ENCODE measurements at regions not wholly inside any gene's neighbourhood (a gene's known extent, or its start where the extent isn't known, plus 50 kb on each side); places are given as distances from the start of the nearest gene placed in this dataset.
"Not testable (repeated sequence)": the region's sequence is repeated elsewhere in the genome, so short reads cannot be mapped to it uniquely, and the experiment has no call there.

DNA sequence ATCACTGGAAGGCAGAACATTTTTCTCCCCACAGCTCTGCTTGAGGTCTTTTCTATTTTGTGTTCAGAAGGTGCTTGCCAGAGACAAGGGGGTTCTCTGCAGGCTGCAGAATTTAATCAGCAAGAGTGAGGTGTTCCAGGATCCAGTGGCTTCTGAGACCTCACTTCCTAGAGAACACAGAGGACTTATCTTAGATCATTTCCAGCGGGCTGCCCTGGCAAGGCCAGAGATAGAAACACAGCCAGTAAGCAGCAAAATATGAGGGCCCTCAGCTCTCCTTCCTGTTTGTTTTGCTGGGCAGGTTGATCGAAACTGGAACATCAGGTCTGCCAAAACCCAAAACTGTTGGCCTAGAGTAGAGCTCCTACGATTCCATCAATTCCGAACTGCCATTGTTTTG is 187.3 kb downstream of the DIRAS2 start:
- DNase-seq: no peak

DNA sequence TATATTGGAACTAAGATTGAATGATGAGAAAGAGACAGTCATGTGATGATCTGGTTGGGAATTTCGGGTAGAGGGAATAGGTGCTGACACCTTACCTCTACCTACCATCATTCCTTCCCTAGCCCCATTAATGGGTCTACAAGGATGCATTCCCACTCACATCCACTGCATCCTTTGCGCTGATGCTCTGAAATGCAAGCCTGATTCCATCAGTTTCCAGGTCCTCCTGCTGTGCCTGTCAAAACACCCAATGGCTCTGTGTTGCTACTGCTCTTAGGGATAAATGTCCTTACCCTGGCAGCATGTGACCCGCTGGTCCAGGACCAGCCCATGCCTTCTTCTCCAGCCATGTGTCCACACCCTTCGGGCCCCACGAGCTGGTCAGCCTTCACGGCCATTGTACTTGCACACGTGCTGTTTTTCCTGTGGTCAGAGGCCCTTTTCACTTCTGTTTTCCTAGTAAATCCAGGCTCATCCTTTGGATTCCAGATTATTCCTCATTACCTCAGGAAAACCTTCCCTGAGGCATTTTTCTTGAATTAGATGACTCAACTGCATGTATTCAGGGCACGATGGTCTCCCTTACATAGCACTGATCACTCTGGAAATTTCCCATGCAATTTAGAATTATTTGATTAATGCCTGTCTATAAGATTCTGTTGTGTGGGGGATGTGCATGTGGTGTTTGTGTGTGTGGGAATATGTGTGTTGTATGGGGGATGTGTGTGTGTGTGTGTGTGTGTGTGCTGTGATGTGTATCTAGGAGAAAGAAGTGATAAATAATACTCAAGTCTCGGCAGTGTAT is 185.0 kb downstream of the DIRAS2 start:
- DNase-seq: no peak

DNA sequence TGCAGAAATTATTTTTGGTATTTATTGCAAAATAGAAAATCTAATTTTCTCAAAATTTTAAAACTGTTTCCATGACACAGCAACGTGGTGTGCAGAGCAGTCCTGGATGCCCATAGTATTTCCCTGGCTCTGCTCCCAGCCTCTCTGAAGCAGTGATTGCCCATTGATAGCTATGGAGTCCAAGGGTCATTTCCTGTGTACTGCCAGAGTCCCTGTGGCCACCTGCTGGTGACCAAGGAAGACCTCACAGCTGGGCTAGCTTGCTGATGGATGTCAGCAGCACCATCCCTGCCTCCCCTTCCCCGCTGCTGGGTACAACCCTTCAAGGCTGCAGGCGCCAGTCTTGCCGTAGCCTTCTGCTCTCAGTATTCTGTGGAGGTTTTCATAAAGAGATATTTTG is 184.1 kb downstream of the DIRAS2 start:
- DNase-seq: no peak

DNA sequence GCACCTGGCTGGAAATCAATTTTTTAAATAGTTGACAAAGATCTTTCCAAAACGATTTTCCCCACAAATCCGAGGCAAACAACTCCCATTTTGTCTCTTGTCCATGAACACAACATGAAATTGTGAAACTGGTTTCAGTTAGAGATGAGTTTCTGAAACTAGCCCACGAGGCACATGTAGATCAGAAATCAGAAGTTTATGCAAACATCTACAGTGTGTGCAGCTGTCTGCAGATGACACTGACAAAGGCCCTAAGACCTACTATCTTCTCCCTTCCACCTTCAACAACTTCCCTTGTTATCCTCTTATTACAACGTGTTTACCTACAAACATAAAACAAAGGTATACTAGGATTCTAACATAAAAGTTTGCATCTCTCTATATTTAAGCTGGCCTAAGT is 183.3 kb downstream of the DIRAS2 start:
- no peak for DNase-seq

DNA sequence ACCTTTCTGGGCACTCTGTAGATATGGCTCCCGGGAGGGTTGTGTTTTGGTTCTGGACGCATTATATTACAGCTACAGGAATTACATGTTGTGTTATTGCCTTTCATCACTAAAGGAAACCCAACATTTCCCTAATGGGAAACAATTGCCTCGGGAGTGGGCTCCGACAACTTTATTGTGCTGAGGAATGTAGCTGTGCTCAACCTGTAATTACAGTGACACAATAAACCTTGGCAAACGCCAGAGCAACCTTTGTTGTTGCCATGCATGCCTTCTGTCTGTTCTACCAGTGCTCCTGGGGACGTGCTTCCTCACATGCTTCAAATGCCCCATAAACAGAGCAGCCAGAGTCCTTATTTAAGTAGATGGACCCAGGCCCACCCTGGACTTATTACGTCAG is 182.4 kb downstream of the DIRAS2 start:
- DNase-seq: no peak

DNA sequence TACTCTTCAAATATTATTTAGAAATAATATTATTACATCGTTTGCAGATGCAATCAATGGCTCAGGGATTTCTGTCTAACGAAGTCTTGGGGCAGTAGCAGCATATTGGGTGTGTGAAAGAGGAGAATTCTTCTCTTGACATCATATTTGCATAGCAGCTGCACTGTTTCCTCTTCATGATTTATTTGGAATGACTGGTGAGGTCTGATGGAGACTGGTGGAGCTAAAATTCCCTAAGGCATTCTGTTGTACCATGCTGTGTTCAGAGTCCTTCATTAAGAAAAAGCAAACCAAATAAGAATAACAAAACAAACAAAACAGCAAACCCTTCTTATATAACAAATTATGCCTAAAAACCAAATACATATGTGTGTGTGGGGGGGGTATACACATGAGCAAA is 177.6 kb downstream of the DIRAS2 start:
- DNase-seq: peak; percentile 9

DNA sequence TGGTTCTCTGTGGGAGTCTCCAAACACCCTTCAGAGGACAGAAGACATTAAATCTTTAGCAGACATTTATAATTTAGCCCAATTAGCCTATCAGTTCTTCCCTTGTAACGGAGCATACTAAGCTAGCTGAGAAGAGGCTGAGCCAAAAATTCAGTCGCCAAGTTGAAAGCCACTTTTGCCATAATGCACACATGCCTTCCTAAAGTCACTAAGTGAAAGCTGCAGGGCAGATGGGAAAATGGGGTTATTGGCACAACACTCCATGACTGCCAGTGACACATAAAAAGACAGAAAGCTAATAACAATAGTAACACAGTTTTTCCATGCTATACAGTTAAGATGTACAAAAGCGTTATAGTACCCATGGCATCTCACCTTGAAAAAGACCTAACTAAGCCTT is 176.2 kb downstream of the DIRAS2 start:
- no peak for DNase-seq

DNA sequence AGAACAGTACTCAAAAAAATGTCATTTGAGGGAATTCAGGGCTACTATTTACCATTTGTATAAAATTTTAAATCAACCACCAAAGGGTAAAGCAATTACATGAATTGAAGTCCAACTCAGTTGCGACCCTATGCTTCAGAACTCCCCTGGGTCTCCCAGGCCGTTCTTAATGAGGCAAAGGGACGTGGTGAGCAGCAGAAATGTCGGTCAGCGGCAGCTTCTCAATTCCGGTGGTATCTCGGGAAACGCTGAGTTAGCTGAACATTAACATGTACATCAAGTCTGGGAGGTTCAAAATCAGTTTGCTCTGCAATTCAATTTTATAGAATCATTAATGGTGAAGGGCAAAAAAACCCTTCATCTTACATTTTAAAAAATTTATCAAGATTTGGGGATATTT is 173.2 kb downstream of the DIRAS2 start:
- no peak for DNase-seq

DNA sequence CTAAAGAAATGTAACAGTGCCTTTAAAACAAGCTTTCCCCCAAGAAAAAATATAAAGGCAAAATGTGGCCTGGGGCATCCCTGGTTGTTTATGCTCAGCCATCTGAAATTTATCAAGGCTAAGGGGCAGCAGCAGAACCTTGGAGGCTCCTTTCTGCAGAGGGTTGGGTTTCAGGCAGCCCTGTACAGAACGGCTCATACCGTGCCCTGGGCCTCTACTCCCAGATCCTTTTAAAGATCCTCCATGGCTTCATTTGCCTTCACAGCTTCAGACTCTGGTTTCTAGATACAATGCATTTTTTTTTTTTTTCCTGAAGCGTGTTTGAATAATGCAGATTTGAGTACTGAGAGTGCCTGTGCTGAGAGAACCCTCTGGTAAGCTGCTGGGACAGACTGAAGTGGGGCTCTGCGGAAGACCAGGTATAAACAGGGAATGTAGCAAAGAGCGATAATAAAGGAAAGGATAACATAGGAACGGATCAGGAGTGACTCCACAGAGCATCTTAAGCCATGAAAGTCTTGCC is 172.7 kb downstream of the DIRAS2 start:
- DNase-seq: no peak

DNA sequence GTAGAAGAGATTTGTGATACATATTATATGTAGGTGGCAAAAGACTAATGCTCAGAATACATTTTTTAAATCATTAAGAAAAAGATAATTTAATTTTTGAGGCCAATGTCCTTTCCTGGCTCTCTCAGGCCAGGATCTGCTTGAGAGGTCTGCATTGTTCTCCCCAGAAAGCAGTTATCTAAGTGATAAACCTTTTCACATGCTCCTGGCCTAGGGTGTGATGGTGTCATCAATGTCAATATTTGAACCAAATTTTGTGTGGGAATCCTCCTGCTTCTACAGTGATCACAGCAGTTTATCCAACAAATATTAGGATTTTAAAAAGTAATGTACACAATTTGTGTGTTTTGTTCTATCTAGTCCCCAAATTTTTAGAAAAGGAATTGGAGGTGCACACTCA is 166.6 kb downstream of the DIRAS2 start:
- DNase-seq: no peak

DNA sequence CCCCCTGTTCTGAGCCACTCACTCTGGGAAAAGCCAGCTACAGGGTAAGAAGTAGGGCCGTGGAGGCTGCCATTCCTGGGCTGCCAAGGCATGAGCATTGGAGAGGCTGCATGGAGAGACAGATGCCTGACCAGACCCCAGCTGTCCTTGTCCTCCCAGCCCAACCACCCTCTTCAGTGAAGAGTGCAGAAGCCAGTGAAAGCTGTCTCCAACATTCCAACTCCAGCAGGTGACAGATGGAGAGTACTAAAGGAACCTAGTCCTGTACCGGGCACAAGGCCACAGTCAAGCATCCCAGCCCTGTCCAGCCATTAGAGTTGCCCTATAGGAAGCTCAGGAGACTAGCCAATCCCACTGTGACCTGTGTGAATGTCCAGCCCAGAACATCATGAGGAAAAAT is 165.1 kb downstream of the DIRAS2 start:
- no peak for DNase-seq

DNA sequence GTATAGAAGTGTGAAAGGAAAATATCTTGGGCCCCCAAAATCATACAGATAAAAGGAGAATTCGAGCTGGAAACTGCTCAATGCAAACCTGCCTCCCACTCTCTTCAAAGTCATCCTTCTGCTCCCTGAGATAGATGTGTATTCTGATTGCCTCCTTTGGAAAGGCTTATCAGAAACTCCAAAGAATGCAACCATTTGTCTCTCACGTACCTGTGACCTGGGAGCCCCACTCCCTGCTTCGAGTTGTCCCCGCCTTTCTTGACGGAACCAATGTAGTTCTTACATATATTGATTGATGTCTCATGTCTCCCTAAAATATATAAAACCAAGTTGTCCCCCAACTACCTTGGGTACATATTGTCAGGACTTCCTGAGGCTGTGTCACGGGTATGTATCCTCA is 163.8 kb downstream of the DIRAS2 start:
- DNase-seq: no peak

DNA sequence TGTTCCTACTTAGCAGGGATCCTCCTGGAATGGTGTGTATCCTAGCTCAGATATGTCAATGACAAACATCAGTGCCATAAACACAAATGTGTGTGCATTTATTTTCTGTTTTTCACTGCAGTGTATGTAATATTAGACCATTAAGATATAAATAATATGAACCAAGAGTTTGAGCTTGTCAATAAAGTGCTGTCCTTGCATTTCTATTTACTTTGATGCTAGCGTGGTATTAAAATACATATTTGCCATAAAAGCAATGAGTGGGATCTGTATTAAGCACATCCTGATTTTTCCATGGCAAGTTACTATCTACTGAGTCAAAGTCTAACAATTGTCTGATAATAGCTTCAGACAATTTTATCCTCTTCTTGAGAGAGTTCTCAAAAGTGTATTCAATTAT is 157.6 kb downstream of the DIRAS2 start:
- DNase-seq: no peak

DNA sequence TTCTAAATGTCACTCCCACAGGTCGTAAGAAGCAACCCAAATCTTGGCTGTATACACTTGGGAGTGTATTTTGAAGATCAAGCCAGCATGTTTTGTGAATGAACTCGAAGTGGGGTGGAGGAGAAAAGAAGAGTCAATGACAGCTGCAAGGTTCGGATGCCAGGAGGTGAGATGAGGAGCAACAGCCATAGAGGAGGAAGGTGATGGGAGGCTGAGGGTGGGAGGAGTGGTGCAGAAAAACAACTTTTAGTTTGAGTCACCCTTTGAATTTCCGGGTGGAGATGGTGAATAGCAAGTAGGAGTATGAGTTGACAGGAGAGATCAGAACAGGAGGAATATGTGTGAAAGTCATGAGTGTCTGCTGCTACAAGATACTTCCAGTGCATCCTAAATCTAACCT is 153.6 kb downstream of the DIRAS2 start:
- DNase-seq: no peak

DNA sequence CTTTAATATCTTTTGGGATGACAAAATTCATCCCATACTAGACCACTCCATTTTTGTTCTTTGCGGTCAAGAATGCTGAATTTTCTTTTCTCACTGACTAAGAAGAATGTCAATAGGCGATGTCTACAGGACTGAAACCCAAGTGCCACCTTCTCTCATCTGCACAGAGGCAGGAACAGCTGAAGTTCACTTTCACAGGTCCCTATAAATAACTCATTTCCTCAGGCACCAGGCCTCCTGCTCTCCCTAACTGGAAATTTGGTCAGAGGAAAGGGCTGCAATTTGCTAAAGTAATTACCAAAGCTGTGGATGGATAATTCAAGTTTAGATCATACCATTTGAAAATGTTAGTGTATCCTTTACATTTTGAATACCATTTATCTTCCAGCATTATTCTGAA is 142.9 kb downstream of the DIRAS2 start:
- DNase-seq: no peak

DNA sequence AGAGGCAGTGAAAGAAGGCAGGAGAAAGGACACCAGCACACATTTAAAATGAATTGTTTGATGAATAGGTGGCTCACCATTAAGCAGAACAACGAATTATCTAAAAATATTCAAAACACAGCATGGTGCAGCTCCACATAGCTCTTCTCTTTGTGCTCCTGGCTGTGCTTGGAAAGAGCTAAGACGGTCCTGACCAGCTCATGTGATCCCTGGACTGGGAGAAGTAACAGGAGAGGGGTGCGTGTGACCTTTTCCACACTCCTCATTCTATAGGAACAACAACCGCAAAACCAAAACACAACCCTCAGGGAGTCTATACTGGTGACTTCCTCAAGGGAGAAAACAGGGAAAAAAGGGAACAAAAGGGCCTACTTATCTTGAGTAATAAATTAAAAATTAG is 140.5 kb downstream of the DIRAS2 start:
- DNase-seq: no peak

DNA sequence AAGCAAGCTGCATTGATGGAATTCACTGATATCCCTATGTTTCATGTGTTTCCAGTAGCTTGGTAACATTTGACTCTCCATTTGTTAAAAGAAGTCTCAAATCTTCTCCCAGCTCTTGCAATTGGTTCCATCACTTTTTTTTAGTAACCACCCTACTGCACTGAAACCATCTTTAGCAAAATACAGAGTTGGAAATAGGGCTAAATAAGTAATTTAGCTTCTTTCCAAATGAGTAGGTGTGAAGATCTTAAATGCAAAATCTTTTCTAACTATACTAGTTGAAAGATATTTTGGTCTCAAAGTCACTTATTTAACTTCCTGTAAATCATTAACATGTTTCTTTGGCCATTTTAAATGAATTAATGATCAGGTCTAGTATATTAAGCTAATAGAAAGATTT is 138.1 kb downstream of the DIRAS2 start:
- DNase-seq: no peak

DNA sequence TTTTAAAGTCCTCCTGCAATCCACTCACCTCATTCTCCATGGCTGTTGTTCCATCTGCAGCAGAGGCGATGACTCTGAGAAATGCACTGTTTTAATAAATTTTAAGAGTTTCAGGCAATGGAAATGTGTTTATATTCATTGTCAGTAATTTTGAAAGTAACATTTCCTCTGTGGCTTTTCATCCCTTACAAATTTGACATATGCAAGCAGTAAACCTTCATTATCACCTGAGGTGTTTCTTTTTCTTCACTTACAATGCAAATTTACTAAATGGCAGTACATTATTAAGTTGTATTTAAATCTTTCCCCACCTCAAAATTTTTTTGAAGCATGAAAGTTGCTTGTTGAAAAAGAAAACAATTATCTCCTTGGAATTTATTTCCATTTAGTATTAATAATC is 136.9 kb downstream of the DIRAS2 start:
- no peak for DNase-seq

DNA sequence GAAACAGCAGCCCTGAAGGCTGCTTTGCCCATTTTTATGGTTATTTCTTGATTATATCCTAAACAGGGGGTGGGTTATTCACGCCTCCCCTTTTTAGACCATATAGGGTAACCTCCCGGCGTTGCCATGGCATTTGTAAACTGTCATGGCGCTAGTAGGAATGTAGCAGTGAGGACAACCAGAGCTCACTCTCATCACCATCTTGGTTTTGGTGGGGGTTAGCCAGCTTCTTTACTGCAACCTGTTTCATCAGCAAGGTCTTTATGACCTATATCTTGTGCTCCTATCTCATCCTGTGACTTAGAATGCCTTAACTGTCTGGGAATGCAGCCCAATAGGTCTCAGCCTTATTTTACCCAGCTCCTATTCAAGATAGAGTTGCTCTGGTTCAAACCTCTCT is 136.2 kb downstream of the DIRAS2 start:
- not testable (repeated sequence) for DNase-seq

DNA sequence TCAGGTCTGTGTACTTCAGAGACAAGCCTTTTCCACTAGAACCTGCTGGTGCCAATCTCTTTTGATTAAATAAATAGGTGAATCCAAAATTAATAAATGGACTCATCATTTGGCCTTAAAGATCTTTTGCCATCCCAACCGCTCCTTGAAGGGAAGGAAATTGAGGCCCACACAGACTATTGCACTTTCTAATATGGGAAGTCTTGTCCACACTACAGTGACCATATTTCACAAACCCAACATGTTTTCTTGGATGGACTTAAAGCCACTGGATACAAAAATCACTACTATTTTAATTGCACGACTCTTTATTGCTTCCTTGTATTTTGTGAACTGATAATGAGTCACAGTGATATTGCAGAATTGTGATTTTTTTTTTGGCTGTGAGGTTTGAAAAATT is 135.0 kb downstream of the DIRAS2 start:
- no peak for DNase-seq

DNA sequence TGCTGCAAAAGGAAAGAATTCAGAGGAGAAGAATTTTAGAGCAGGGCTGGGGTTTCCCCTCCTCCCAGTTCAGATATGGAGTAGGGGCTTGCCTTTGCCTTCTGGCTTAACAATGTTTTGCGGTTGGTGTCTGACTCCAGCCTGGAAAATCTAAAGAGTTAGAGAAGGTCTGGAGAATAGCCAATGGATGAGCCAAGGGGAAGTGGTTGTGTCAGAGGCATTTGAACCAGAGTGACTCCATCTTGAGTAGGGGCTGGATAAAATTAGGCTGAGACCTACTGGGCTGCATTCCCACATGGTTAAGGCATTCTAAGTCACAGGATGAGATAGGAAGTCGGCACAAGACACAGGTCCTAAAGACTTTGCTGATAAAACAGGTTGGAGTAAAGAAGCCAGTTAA is 133.7 kb downstream of the DIRAS2 start:
- no peak for DNase-seq

DNA sequence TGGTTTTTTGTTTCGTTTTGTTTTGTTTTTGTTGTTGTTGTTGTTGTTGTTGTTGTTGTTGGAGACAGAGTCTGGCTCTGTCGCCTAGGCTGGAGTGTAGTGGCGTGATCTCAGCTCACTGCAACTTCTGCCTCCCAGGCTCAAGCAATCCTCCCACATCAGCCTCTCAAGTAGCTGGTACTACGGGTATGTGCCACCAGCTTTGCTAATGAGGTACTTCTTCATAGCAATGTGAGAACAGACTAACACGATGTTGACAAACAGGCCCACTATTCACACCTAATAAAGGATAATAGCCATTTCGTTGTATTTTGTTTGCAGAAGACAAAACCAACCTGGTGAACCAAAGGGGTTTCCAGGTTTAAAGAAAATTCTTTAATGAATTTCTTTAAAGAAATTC is 130.9 kb downstream of the DIRAS2 start:
- DNase-seq: no peak

DNA sequence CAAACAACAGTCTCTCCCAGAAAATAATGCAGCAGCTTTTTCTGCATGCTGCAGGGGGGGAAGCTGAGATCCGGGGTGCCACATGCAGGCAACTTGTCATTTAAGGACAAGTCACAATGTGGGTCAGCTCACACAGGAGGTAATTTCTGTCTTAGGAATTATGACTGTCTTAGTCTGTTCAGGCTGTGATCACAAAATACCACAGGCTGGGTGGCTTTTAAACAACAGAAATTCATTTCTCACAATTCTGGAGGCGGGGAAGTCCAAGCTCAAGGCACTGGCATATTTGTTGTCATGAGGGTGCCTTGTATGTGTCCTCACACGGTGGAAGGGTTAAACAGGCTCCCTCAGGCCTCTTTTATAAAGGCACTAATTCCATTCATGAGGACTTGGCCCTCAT is 127.7 kb downstream of the DIRAS2 start:
- DNase-seq: no peak

DNA sequence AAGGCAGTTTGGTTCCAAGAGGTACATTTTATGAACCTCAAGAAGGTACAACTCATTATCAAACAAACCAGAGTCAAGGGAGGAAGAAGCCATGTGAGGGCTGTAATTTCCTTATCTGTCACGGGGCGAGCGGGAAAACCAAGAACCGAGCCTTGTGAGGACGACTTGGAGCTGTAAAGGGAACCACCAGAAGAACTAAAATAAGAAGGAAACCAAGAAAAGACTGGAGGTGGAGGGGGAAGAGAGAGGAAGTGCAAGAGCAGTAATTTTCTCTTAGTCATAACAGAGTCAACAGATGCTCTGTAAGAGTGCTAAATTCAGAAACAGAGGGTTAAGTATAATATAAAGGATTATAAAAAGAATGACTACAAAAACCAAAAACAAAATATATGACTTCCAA is 127.1 kb downstream of the DIRAS2 start:
- DNase-seq: no peak

DNA sequence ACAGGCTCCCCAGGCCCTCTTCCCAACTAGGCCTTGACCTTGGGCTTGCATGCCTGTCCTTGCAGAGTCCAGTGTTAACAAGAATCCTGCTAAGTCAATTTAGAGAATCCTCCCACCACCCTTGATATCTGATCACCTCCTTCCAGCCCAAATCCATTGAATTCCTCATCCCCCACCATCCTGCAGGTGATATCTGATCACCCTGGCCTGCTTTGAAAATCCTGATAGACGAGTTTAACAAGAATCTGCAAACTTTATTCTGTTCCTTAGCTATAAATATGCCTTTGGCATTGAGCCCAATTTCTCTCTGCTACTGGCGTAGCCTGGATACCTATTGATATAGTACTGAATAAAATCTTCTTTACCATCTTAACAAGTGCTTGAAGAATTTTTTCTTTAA is 125.5 kb downstream of the DIRAS2 start:
- DNase-seq: no peak
